GM19239 (cell line): ENCODE measurements at regions not wholly inside any gene's neighbourhood (a gene's known extent, or its start where the extent isn't known, plus 50 kb on each side); places are given as distances from the start of the nearest gene placed in this dataset.

Experiments
- DNase-seq: peaks from one replicate; pipeline ENCODE4 v3.0.0; 2011; ENCODE audit warnings: low spot score; ENCODE audit not compliant: insufficient read length
- FAIRE-seq: peaks from 2 replicates; lab custom pipeline; 2011; peaks lifted over from hg19 to GRCh38; lab: Jason Lieb, UNC

GRCh38 chr7:379456-380138, 89.6 kb downstream of the FOXL3 start:
- FAIRE-seq (no peak), DNase-seq (no peak)

GRCh38 chr7:380139-380485, 90.1 kb downstream of the FOXL3 start:
- no peak for DNase-seq
- no peak for FAIRE-seq

- DNase-seq (no peak), FAIRE-seq (no peak)
Observed at GRCh38 chr7:380711-381210, 90.8 kb downstream of the FOXL3 start.

- DNase-seq (no peak), FAIRE-seq (no peak)
Observed at GRCh38 chr7:381211-382042, 91.5 kb downstream of the FOXL3 start.

- no peak for FAIRE-seq
Observed at GRCh38 chr7:382043-382400, 92.1 kb downstream of the FOXL3 start.

GRCh38 chr7:386385-386784, 96.4 kb downstream of the FOXL3 start:
- FAIRE-seq = no peak
- no peak for DNase-seq

More at GRCh38 chr7:382043-382400, 92.1 kb downstream of the FOXL3 start:
- no peak for DNase-seq

- DNase-seq (no peak), FAIRE-seq (no peak)
Observed at GRCh38 chr7:387132-388022, 97.4 kb downstream of the FOXL3 start.

GRCh38 chr7:388023-388960, 98.3 kb downstream of the FOXL3 start:
- DNase-seq (no peak), FAIRE-seq (no peak)

GRCh38 chr7:388961-389701, 99.2 kb downstream of the FOXL3 start:
- DNase-seq = no peak

GRCh38 chr7:389911-390601, 100.1 kb downstream of the FOXL3 start:
- FAIRE-seq (no peak), DNase-seq (no peak)

More at GRCh38 chr7:388961-389701, 99.2 kb downstream of the FOXL3 start:
- FAIRE-seq = no peak

GRCh38 chr7:390761-391410, 100.9 kb downstream of the FOXL3 start:
- DNase-seq (no peak), FAIRE-seq (no peak)

- FAIRE-seq = no peak
Observed at GRCh38 chr7:391411-391951, 101.5 kb downstream of the FOXL3 start.

GRCh38 chr7:391961-392524, 102.1 kb downstream of the FOXL3 start:
- FAIRE-seq (no peak), DNase-seq (no peak)

More at GRCh38 chr7:391411-391951, 101.5 kb downstream of the FOXL3 start:
- no peak for DNase-seq

- FAIRE-seq = no peak
- DNase-seq = no peak
Observed at GRCh38 chr7:392822-393221, 102.9 kb downstream of the FOXL3 start.

GRCh38 chr7:395643-396042, 105.7 kb downstream of the FOXL3 start:
- FAIRE-seq = no peak
- no peak for DNase-seq

GRCh38 chr7:398888-399287, 108.9 kb downstream of the FOXL3 start:
- no peak for DNase-seq
- FAIRE-seq = no peak

GRCh38 chr7:400901-401485, 111.0 kb downstream of the FOXL3 start:
- FAIRE-seq (no peak), DNase-seq (no peak)
